HEK293 (cell line): ENCODE measurements at regions not wholly inside any gene's neighbourhood (a gene's known extent, or its start where the extent isn't known, plus 50 kb on each side); places are given as distances from the start of the nearest gene placed in this dataset.

Experiments used
- BCL6B ChIP-seq: fragments of 450-650 bp; formaldehyde crosslinking; IDR thresholded peaks from 2 replicates; pipeline ENCODE4 v1.5.1; 2017; ENCODE audit warnings: missing biosample characterization, missing genetic modification characterization
- CTCF ChIP-seq: fragments of 450-650 bp; formaldehyde crosslinking; IDR thresholded peaks from 2 replicates; pipeline ENCODE4 v1.5.1; 2016; ENCODE audit warnings: missing biosample characterization, missing genetic modification characterization
- MZF1 ChIP-seq: fragments of 450-650 bp; formaldehyde crosslinking; IDR thresholded peaks from 2 replicates; pipeline ENCODE4 v1.5.1; 2017; ENCODE audit warnings: missing biosample characterization, missing genetic modification characterization, borderline replicate concordance
- REST ChIP-seq: fragments of 450-650 bp; formaldehyde crosslinking; IDR thresholded peaks from 2 replicates; pipeline ENCODE4 v1.5.1; 2016; ENCODE audit warnings: missing biosample characterization, missing genetic modification characterization
- SCRT1 ChIP-seq: fragments of 450-650 bp; formaldehyde crosslinking; IDR thresholded peaks from 2 replicates; pipeline ENCODE4 v1.5.1; 2016; ENCODE audit warnings: missing biosample characterization, missing genetic modification characterization, borderline replicate concordance
- YY1 ChIP-seq: fragments of 450-650 bp; formaldehyde crosslinking; IDR thresholded peaks from 2 replicates; pipeline ENCODE4 v1.5.1; 2018; ENCODE audit warnings: missing biosample characterization, missing genetic modification characterization
- ZNF2 ChIP-seq: fragments of 450-650 bp; formaldehyde crosslinking; IDR thresholded peaks from 2 replicates; pipeline ENCODE4 v1.5.1; 2016; ENCODE audit warnings: missing biosample characterization, missing genetic modification characterization
- ZNF394 ChIP-seq: fragments of 450-650 bp; formaldehyde crosslinking; IDR thresholded peaks from 2 replicates; pipeline ENCODE4 v1.5.1; 2016; ENCODE audit warnings: missing biosample characterization, missing genetic modification characterization, mild to moderate bottlenecking, moderate library complexity, borderline replicate concordance
- ZNF416 ChIP-seq: fragments of 450-650 bp; formaldehyde crosslinking; IDR thresholded peaks from 2 replicates; pipeline ENCODE4 v1.5.1; 2016; ENCODE audit warnings: missing biosample characterization, missing genetic modification characterization
- ZNF423 ChIP-seq: fragments of 450-650 bp; formaldehyde crosslinking; IDR thresholded peaks from 2 replicates; pipeline ENCODE4 v1.5.1; 2016; ENCODE audit warnings: missing biosample characterization, missing genetic modification characterization
- ZNF558 ChIP-seq: fragments of 450-650 bp; formaldehyde crosslinking; IDR thresholded peaks from 2 replicates; pipeline ENCODE4 v1.5.1; 2016; ENCODE audit warnings: missing biosample characterization, missing genetic modification characterization
- ZNF664 ChIP-seq: fragments of 450-650 bp; formaldehyde crosslinking; IDR thresholded peaks from 2 replicates; pipeline ENCODE4 v1.5.1; 2016; ENCODE audit warnings: missing biosample characterization, missing genetic modification characterization
- ZNF776 ChIP-seq: fragments of 450-650 bp; formaldehyde crosslinking; IDR thresholded peaks from 2 replicates; pipeline ENCODE4 v1.5.0; 2017; ENCODE audit warnings: missing biosample characterization, missing genetic modification characterization, borderline replicate concordance
- ZNF791 ChIP-seq: fragments of 450-650 bp; formaldehyde crosslinking; IDR thresholded peaks from 2 replicates; pipeline ENCODE4 v1.5.1; 2016; ENCODE audit warnings: missing biosample characterization, missing genetic modification characterization

GRCh38 chr10:78335371-78335690 is 301.7 kb downstream of the RPS24 start:
- no peak for TF ChIP-seq CTCF
- TF ChIP-seq ZNF558 (tag by site-specific recombination), result no peak
- no peak for TF ChIP-seq SCRT1 (tag by site-specific recombination)
- TF ChIP-seq YY1 (tag by site-specific recombination), result no peak
- no peak for TF ChIP-seq ZNF791
- no peak for TF ChIP-seq ZNF423 (tag by site-specific recombination)
- no peak for TF ChIP-seq ZNF2
- no peak for TF ChIP-seq ZNF776 (tag by site-specific recombination)
- no peak for TF ChIP-seq MZF1 (tag by site-specific recombination)
- TF ChIP-seq ZNF394 (tag by site-specific recombination), result no peak
- TF ChIP-seq ZNF416 (tag by site-specific recombination), result no peak
- TF ChIP-seq BCL6B, result no peak
- TF ChIP-seq REST (tag by site-specific recombination), result no peak
- TF ChIP-seq ZNF664 (tag by site-specific recombination), result no peak
